ENCODE measurements at regions not wholly inside any gene's neighbourhood (a gene's known extent, or its start where the extent isn't known, plus 50 kb on each side); places are given as distances from the start of the nearest gene placed in this dataset.

GRCh38 chr2:240384711-240385450 is 50.6 kb upstream of the GPC1 start (continued):
- TF ChIP-seq, protein P1, sequence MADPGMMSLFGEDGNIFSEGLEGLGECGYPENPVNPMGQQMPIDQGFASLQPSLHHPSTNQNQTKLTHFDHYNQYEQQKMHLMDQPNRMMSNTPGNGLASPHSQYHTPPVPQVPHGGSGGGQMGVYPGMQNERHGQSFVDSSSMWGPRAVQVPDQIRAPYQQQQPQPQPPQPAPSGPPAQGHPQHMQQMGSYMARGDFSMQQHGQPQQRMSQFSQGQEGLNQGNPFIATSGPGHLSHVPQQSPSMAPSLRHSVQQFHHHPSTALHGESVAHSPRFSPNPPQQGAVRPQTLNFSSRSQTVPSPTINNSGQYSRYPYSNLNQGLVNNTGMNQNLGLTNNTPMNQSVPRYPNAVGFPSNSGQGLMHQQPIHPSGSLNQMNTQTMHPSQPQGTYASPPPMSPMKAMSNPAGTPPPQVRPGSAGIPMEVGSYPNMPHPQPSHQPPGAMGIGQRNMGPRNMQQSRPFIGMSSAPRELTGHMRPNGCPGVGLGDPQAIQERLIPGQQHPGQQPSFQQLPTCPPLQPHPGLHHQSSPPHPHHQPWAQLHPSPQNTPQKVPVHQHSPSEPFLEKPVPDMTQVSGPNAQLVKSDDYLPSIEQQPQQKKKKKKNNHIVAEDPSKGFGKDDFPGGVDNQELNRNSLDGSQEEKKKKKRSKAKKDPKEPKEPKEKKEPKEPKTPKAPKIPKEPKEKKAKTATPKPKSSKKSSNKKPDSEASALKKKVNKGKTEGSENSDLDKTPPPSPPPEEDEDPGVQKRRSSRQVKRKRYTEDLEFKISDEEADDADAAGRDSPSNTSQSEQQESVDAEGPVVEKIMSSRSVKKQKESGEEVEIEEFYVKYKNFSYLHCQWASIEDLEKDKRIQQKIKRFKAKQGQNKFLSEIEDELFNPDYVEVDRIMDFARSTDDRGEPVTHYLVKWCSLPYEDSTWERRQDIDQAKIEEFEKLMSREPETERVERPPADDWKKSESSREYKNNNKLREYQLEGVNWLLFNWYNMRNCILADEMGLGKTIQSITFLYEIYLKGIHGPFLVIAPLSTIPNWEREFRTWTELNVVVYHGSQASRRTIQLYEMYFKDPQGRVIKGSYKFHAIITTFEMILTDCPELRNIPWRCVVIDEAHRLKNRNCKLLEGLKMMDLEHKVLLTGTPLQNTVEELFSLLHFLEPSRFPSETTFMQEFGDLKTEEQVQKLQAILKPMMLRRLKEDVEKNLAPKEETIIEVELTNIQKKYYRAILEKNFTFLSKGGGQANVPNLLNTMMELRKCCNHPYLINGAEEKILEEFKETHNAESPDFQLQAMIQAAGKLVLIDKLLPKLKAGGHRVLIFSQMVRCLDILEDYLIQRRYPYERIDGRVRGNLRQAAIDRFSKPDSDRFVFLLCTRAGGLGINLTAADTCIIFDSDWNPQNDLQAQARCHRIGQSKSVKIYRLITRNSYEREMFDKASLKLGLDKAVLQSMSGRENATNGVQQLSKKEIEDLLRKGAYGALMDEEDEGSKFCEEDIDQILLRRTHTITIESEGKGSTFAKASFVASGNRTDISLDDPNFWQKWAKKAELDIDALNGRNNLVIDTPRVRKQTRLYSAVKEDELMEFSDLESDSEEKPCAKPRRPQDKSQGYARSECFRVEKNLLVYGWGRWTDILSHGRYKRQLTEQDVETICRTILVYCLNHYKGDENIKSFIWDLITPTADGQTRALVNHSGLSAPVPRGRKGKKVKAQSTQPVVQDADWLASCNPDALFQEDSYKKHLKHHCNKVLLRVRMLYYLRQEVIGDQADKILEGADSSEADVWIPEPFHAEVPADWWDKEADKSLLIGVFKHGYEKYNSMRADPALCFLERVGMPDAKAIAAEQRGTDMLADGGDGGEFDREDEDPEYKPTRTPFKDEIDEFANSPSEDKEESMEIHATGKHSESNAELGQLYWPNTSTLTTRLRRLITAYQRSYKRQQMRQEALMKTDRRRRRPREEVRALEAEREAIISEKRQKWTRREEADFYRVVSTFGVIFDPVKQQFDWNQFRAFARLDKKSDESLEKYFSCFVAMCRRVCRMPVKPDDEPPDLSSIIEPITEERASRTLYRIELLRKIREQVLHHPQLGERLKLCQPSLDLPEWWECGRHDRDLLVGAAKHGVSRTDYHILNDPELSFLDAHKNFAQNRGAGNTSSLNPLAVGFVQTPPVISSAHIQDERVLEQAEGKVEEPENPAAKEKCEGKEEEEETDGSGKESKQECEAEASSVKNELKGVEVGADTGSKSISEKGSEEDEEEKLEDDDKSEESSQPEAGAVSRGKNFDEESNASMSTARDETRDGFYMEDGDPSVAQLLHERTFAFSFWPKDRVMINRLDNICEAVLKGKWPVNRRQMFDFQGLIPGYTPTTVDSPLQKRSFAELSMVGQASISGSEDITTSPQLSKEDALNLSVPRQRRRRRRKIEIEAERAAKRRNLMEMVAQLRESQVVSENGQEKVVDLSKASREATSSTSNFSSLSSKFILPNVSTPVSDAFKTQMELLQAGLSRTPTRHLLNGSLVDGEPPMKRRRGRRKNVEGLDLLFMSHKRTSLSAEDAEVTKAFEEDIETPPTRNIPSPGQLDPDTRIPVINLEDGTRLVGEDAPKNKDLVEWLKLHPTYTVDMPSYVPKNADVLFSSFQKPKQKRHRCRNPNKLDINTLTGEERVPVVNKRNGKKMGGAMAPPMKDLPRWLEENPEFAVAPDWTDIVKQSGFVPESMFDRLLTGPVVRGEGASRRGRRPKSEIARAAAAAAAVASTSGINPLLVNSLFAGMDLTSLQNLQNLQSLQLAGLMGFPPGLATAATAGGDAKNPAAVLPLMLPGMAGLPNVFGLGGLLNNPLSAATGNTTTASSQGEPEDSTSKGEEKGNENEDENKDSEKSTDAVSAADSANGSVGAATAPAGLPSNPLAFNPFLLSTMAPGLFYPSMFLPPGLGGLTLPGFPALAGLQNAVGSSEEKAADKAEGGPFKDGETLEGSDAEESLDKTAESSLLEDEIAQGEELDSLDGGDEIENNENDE (IDR thresholded peaks at IDR 0.05; ENCODE audit: insufficient replicate concordance, low read length), result no peak
- TF ChIP-seq CTCF (IDR thresholded peaks at IDR 0.05; ENCODE audit: control extremely low read depth in 1 of 3, insufficient read depth in 1 of 3, low read depth in 1 of 3, low read length in 3 of 3), result no peak
- TF ChIP-seq, protein P2, sequence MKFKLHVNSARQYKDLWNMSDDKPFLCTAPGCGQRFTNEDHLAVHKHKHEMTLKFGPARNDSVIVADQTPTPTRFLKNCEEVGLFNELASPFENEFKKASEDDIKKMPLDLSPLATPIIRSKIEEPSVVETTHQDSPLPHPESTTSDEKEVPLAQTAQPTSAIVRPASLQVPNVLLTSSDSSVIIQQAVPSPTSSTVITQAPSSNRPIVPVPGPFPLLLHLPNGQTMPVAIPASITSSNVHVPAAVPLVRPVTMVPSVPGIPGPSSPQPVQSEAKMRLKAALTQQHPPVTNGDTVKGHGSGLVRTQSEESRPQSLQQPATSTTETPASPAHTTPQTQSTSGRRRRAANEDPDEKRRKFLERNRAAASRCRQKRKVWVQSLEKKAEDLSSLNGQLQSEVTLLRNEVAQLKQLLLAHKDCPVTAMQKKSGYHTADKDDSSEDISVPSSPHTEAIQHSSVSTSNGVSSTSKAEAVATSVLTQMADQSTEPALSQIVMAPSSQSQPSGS (IDR thresholded peaks at IDR 0.05; ENCODE audit: low read length), result no peak
- TF ChIP-seq, protein P3, sequence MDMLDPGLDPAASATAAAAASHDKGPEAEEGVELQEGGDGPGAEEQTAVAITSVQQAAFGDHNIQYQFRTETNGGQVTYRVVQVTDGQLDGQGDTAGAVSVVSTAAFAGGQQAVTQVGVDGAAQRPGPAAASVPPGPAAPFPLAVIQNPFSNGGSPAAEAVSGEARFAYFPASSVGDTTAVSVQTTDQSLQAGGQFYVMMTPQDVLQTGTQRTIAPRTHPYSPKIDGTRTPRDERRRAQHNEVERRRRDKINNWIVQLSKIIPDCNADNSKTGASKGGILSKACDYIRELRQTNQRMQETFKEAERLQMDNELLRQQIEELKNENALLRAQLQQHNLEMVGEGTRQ (IDR thresholded peaks at IDR 0.05; ENCODE audit: low read length), result no peak

All from H1 (cell line).